ENCODE measurements at regions not wholly inside any gene's neighbourhood (a gene's known extent, or its start where the extent isn't known, plus 50 kb on each side); places are given as distances from the start of the nearest gene placed in this dataset.

DNA sequence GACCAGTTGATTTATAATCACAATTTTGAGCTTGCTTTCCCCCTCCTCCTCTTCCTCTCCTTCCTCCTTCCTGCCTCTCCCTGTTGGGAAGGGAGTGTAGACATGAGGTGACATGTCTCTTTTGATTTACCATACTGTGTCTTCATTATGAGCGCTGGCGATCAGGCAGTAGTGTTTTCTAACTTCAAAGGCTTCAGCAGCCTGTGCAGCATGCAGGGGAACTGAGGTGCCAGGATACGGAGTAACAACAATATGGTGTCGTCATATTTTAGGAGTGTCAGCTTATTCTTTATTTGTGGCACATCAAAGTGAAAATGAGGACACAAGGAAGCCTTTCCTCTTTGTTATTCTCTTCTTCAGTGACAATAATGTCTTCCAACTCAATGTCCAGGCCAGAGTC lies 864.2 kb downstream of the SLC4A3 start:
- TF ChIP-seq POLR2AphosphoS5 (IDR thresholded peaks at IDR 0.05) (no peak), POLR2A (IDR thresholded peaks at IDR 0.05) (no peak)
- TF ChIP-seq, protein P1, sequence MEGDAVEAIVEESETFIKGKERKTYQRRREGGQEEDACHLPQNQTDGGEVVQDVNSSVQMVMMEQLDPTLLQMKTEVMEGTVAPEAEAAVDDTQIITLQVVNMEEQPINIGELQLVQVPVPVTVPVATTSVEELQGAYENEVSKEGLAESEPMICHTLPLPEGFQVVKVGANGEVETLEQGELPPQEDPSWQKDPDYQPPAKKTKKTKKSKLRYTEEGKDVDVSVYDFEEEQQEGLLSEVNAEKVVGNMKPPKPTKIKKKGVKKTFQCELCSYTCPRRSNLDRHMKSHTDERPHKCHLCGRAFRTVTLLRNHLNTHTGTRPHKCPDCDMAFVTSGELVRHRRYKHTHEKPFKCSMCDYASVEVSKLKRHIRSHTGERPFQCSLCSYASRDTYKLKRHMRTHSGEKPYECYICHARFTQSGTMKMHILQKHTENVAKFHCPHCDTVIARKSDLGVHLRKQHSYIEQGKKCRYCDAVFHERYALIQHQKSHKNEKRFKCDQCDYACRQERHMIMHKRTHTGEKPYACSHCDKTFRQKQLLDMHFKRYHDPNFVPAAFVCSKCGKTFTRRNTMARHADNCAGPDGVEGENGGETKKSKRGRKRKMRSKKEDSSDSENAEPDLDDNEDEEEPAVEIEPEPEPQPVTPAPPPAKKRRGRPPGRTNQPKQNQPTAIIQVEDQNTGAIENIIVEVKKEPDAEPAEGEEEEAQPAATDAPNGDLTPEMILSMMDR (IDR thresholded peaks at IDR 0.05) = no peak

Data from breast epithelium (tissue), 3 donors.